Liver (tissue), 7 donors: ENCODE measurements at regions not wholly inside any gene's neighbourhood (a gene's known extent, or its start where the extent isn't known, plus 50 kb on each side); places are given as distances from the start of the nearest gene placed in this dataset.

ENCODE experiments used
- DNase-seq: peaks from one replicate; pipeline ENCODE4 v3.0.0-alpha.2; 2017; ENCODE audit warnings: low spot score
- H3K27ac ChIP-seq, 2 donors: one replicate each; pipeline ENCODE4 v1.7.0; 2013; ENCODE audit warnings: inconsistent platforms in 2 of 2, low read length in 2 of 2, control low read depth in 1 of 2, low read depth in 1 of 2, mild to moderate bottlenecking in 1 of 2
- H3K27me3 ChIP-seq, 4 donors: one replicate each; pipeline versions ENCODE4 v1.6.1 to v1.7.0; 2013; ENCODE audit warnings: low read length in 3 of 4, inconsistent platforms in 1 of 4, mild to moderate bottlenecking in 1 of 4, moderate library complexity in 1 of 4; ENCODE audit not compliant: control insufficient read depth in 4 of 4, insufficient read depth in 4 of 4
- H3K36me3 ChIP-seq, 4 donors: one replicate each; pipeline versions ENCODE4 v1.6.1 to v1.7.0; 2013; ENCODE audit warnings: low read length in 3 of 4, mild to moderate bottlenecking in 3 of 4, low read depth in 1 of 4, moderate library complexity in 1 of 4; ENCODE audit not compliant: control insufficient read depth in 4 of 4, insufficient read depth in 3 of 4
- H3K4me1 ChIP-seq, 4 donors: one replicate each; pipeline versions ENCODE4 v1.6.1 to v1.7.0; 2013; ENCODE audit warnings: low read length in 3 of 4, mild to moderate bottlenecking in 3 of 4, moderate library complexity in 1 of 4; ENCODE audit not compliant: control insufficient read depth in 4 of 4, insufficient read depth in 4 of 4
- H3K4me3 ChIP-seq, 3 donors: one replicate each; pipeline versions ENCODE4 v1.6.1 to v1.7.0; 2013; ENCODE audit warnings: low read length in 3 of 3, control low read depth in 1 of 3, low read depth in 1 of 3, mild to moderate bottlenecking in 1 of 3
- H3K9ac ChIP-seq, 2 donors: one replicate each; pipeline ENCODE4 v1.7.0; 2013; ENCODE audit warnings: low read length in 2 of 2, mild to moderate bottlenecking in 2 of 2, moderate library complexity in 2 of 2, control low read depth in 1 of 2, low read depth in 1 of 2
- H3K9me3 ChIP-seq, 4 donors: one replicate each; pipeline versions ENCODE4 v1.6.1 to v1.7.0; 2013; ENCODE audit warnings: low read length in 3 of 4; ENCODE audit not compliant: control insufficient read depth in 4 of 4
- EGR1 ChIP-seq, 2 donors: IDR thresholded peaks; 2 replicates each; pipeline ENCODE4 v1.6.1; 2016 to 2018; ENCODE audit warnings: antibody characterized with exemption in 2 of 2, low read depth in 2 of 2
- FOXA1 ChIP-seq: IDR thresholded peaks from 2 replicates; pipeline ENCODE4 v1.6.1; 2016; ENCODE audit warnings: antibody characterized with exemption
- FOXA2 ChIP-seq: IDR thresholded peaks from 2 replicates; pipeline ENCODE4 v1.6.1; 2016; ENCODE audit warnings: antibody characterized with exemption
- GABPA ChIP-seq, 2 donors: IDR thresholded peaks in 1 of 2; conservative IDR thresholded peaks in 1 of 2; 2 replicates each; pipeline ENCODE4 v1.6.1; 2016; ENCODE audit warnings: antibody characterized with exemption in 2 of 2, mild to moderate bottlenecking in 1 of 2, moderate library complexity in 1 of 2
- HNF4A ChIP-seq, 2 donors: conservative IDR thresholded peaks; 2 replicates each; pipeline ENCODE4 v1.6.1; 2016; ENCODE audit warnings: antibody characterized with exemption in 2 of 2, mild to moderate bottlenecking in 2 of 2
- HNF4G ChIP-seq: IDR thresholded peaks from 2 replicates; pipeline ENCODE4 v1.6.1; 2016; ENCODE audit warnings: antibody characterized with exemption
- MAX ChIP-seq: IDR thresholded peaks from 2 replicates; pipeline ENCODE4 v1.6.1; 2016; ENCODE audit warnings: antibody characterized with exemption
- NR2F2 ChIP-seq: IDR thresholded peaks from 2 replicates; pipeline ENCODE4 v1.6.1; 2016; ENCODE audit warnings: antibody characterized with exemption
- RAD21 ChIP-seq, 2 donors: IDR thresholded peaks; 2 replicates each; pipeline ENCODE4 v1.6.1; 2016; ENCODE audit warnings: antibody characterized with exemption in 2 of 2, mild to moderate bottlenecking in 2 of 2
- REST ChIP-seq: IDR thresholded peaks from 2 replicates; pipeline ENCODE4 v1.6.1; 2016; ENCODE audit warnings: antibody characterized with exemption, mild to moderate bottlenecking
- RXRA ChIP-seq, 2 donors: IDR thresholded peaks; 2 replicates each; pipeline ENCODE4 v1.6.1; 2017 to 2018; ENCODE audit warnings: antibody characterized with exemption in 2 of 2, mild to moderate bottlenecking in 1 of 2
- SP1 ChIP-seq: IDR thresholded peaks from 2 replicates; pipeline ENCODE4 v1.6.1; 2018; ENCODE audit warnings: antibody characterized with exemption, mild to moderate bottlenecking
- TAF1 ChIP-seq: conservative IDR thresholded peaks from 2 replicates; pipeline ENCODE4 v1.6.1; 2016; ENCODE audit warnings: antibody characterized with exemption, mild to moderate bottlenecking
- YY1 ChIP-seq: IDR thresholded peaks from 2 replicates; pipeline ENCODE4 v1.6.1; 2016; ENCODE audit warnings: antibody characterized with exemption, mild to moderate bottlenecking
- WGBS: extraction: QIAGEN DNeasy Blood & Tissue Kit; methylation state at CpG from one replicate; pipeline ENCODE4 v1.1.7; 2013; 5-methylcytosine and 5-hydroxymethylcytosine counted together
- donor health status: healthy.
- donor health status: healthy.
- donor health status: healthy.
- donor health status: healthy.

GRCh38 chr10:131464789-131465188 lies 153.3 kb upstream of the TCERG1L start:
- no peak overlapping the region for H3K27ac ChIP-seq
- H3K9me3 ChIP-seq, result no peaks in the 10 kb centered on the region
- H3K36me3 ChIP-seq, result no peaks in the 10 kb centered on the region
- H3K4me3 ChIP-seq, result no peak overlapping the region
- TF ChIP-seq HNF4A (conservative IDR thresholded peaks at IDR 0.05) (no peak), GABPA (IDR thresholded peaks at IDR 0.05 in 1 of 2, conservative IDR thresholded peaks at IDR 0.05 in 1 of 2) (no peak), NR2F2 (no peak), REST (no peak), TAF1 (no peak), FOXA1 (no peak), MAX (no peak), RXRA (IDR thresholded peaks at IDR 0.05) (no peak), SP1 (no peak), EGR1 (IDR thresholded peaks at IDR 0.05; ENCODE audit: low read depth in 2 of 2) (no peak), FOXA2 (no peak), RAD21 (IDR thresholded peaks at IDR 0.05) (no peak), HNF4G (no peak)
- no peak for DNase-seq
- WGBS, result 77% methylated on average over 5 of the region's 5 CpGs
- peaks cover 0 to 7% (median 0%) of the 10 kb centered on the region in 4 donors for H3K27me3 ChIP-seq
- H3K9ac ChIP-seq, result no peak overlapping the region
- peaks cover 0 to 10% (median 4%) of the 10 kb centered on the region in 4 donors for H3K4me1 ChIP-seq

- Histone ChIP-seq H3K27me3 (no peaks in the 10 kb centered on the region), H3K36me3 (no peaks in the 10 kb centered on the region), H3K4me3 (no peak overlapping the region), H3K27ac (peak overlapping the region; percentile 28 to 47), H3K9me3 (no peaks in the 10 kb centered on the region), H3K9ac (no peak overlapping the region), H3K4me1 (peaks cover 0 to 12% (median 4%) of the 10 kb centered on the region in 4 donors)
- TF ChIP-seq EGR1 (IDR thresholded peaks at IDR 0.05; ENCODE audit: low read depth in 2 of 2) (no peak), HNF4G (peak; percentile 32), MAX (no peak), HNF4A (conservative IDR thresholded peaks at IDR 0.05) (peak; percentile 65 to 67), REST (peak; percentile 32), FOXA1 (no peak), YY1 (peak; percentile 24)
- no peak for DNase-seq
- 37% methylated on average over 2 of the region's 2 CpGs for WGBS
Measured at GRCh38 chr10:131469551-131469950, 158.0 kb upstream of the TCERG1L start.
